HTR-8/SVneo (cell line): ENCODE measurements at regions not wholly inside any gene's neighbourhood (a gene's known extent, or its start where the extent isn't known, plus 50 kb on each side); places are given as distances from the start of the nearest gene placed in this dataset.
"Not testable (repeated sequence)": the region's sequence is repeated elsewhere in the genome, so short reads cannot be mapped to it uniquely, and the experiment has no call there.

Experiments used
- DNase-seq: peaks from one replicate; pipeline ENCODE4 v3.0.0; 2011; ENCODE audit warnings: low spot score, mixed read lengths; ENCODE audit not compliant: insufficient read length
- FAIRE-seq: peaks from 2 replicates; lab custom pipeline; 2011; peaks lifted over from hg19 to GRCh38; lab: Jason Lieb, UNC

GRCh38 chr3:110414855-110415254, 656.8 kb upstream of the NECTIN3 start:
- DNase-seq, result no peak

GRCh38 chr3:110419096-110419495, 652.5 kb upstream of the NECTIN3 start:
- DNase-seq, result no peak
- no peak for FAIRE-seq

More at GRCh38 chr3:110414855-110415254, 656.8 kb upstream of the NECTIN3 start:
- FAIRE-seq, result peak; percentile 33

- DNase-seq (no peak), FAIRE-seq (no peak)
Observed at GRCh38 chr3:110419601-110420000, 652.0 kb upstream of the NECTIN3 start.

- FAIRE-seq, result no peak
- peak; percentile 5 for DNase-seq
Observed at GRCh38 chr3:110420158-110420641, 651.4 kb upstream of the NECTIN3 start.

- no peak for DNase-seq
Observed at GRCh38 chr3:110423276-110423675, 648.3 kb upstream of the NECTIN3 start.

GRCh38 chr3:110430146-110430545, 641.5 kb upstream of the NECTIN3 start:
- FAIRE-seq, result no peak
- DNase-seq, result no peak

More at GRCh38 chr3:110423276-110423675, 648.3 kb upstream of the NECTIN3 start:
- FAIRE-seq, result no peak

GRCh38 chr3:110436209-110436608, 635.4 kb upstream of the NECTIN3 start:
- no peak for FAIRE-seq

GRCh38 chr3:110440066-110440653, 631.5 kb upstream of the NECTIN3 start:
- DNase-seq, FAIRE-seq: not testable (repeated sequence)

More at GRCh38 chr3:110436209-110436608, 635.4 kb upstream of the NECTIN3 start:
- DNase-seq, result no peak

GRCh38 chr3:110454066-110454465, 617.5 kb upstream of the NECTIN3 start:
- no peak for DNase-seq
- FAIRE-seq, result no peak

GRCh38 chr3:110456001-110456400, 615.6 kb upstream of the NECTIN3 start:
- DNase-seq (no peak), FAIRE-seq (no peak)

GRCh38 chr3:110456438-110457138, 615.0 kb upstream of the NECTIN3 start:
- DNase-seq, result no peak
- FAIRE-seq, result no peak

- no peak for DNase-seq
- FAIRE-seq, result no peak
Observed at GRCh38 chr3:110457508-110457907, 614.1 kb upstream of the NECTIN3 start.

- no peak for FAIRE-seq
- DNase-seq, result no peak
Observed at GRCh38 chr3:110459021-110459420, 612.6 kb upstream of the NECTIN3 start.

GRCh38 chr3:110470310-110470709, 601.3 kb upstream of the NECTIN3 start:
- no peak for DNase-seq
- FAIRE-seq, result no peak

GRCh38 chr3:110473405-110473804, 598.2 kb upstream of the NECTIN3 start:
- FAIRE-seq, result no peak
- DNase-seq, result no peak

- no peak for DNase-seq
- no peak for FAIRE-seq
Observed at GRCh38 chr3:110474397-110474796, 597.2 kb upstream of the NECTIN3 start.

- DNase-seq, result no peak
- no peak for FAIRE-seq
Observed at GRCh38 chr3:110478377-110479054, 593.1 kb upstream of the NECTIN3 start.

- no peak for FAIRE-seq
- no peak for DNase-seq
Observed at GRCh38 chr3:110479731-110480130, 591.9 kb upstream of the NECTIN3 start.

- FAIRE-seq, result no peak
Observed at GRCh38 chr3:110485389-110485788, 586.2 kb upstream of the NECTIN3 start.

GRCh38 chr3:110487840-110488239, 583.8 kb upstream of the NECTIN3 start:
- no peak for DNase-seq
- FAIRE-seq, result no peak

More at GRCh38 chr3:110485389-110485788, 586.2 kb upstream of the NECTIN3 start:
- DNase-seq, result no peak

- DNase-seq (no peak), FAIRE-seq (no peak)
Observed at GRCh38 chr3:110491413-110491812, 580.2 kb upstream of the NECTIN3 start.
